GM03348 (cell line): ENCODE measurements at regions not wholly inside any gene's neighbourhood (a gene's known extent, or its start where the extent isn't known, plus 50 kb on each side); places are given as distances from the start of the nearest gene placed in this dataset.
A peak's percentile ranks its signal among the peaks of the same experiment; 100 is the strongest.
"Not testable (repeated sequence)": the region's sequence is repeated elsewhere in the genome, so short reads cannot be mapped to it uniquely, and the experiment has no call there.

Experiments
- DNase-seq: peaks from one replicate; pipeline ENCODE4 v3.0.0; 2012; ENCODE audit warnings: low spot score

DNA sequence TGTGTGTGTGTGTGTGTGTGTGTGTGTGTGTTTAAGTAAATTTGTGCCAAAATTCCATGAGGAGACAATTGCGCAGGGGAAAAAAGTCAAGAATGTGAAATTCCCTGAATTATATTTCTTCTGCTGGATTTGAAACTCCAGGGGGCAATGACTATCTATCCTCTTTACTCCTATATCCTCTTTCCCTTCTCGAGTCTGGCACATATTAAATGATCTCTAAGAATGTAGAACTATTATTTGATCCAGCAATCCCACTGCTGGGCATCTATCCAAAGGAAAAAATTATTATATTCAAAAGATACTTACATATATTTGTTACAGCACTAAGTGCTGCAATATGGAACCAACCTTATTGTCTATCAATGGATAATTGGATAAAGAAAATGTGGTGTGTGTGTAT lies 350.1 kb upstream of the ADAMTS9 start:
- DNase-seq: no peak

DNA sequence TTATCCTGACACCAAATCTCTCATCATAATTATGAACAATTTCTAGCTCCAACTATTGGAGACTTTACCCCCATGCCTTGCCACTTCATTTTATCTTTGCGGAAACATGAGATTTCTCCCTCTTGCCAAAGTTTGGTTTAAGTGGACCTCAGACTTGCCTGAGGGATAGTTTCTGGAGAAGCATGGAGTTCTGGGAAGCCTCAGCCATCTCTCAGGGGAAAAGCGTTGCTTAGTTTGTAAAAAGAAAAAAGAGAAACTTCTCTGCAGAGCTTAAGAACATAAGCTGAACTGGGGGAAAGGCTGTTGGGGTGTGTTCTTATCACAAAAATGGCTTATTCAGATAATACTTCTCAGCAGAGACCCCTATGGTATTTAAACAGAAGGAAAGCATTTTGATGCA lies 347.4 kb upstream of the ADAMTS9 start:
- no peak for DNase-seq

DNA sequence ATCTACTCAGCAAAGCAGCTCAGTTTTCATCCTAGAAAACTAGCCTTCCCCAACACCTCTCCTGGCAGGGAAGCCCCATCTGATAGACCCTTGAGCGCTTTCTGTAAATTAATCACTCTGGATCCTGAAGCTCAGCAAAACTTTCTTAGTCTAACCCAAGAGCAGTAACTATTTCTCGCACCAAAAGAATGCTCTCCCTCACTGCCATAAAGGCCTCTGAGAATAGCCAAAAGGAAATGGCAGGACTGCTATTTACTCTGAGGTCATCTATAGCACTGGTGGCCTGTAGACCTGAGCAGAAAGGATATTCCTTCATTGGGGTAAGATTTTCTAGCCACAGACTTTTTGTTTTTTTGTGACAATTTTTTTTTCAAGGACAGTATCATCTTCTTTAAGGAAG lies 345.8 kb upstream of the ADAMTS9 start:
- DNase-seq: no peak

DNA sequence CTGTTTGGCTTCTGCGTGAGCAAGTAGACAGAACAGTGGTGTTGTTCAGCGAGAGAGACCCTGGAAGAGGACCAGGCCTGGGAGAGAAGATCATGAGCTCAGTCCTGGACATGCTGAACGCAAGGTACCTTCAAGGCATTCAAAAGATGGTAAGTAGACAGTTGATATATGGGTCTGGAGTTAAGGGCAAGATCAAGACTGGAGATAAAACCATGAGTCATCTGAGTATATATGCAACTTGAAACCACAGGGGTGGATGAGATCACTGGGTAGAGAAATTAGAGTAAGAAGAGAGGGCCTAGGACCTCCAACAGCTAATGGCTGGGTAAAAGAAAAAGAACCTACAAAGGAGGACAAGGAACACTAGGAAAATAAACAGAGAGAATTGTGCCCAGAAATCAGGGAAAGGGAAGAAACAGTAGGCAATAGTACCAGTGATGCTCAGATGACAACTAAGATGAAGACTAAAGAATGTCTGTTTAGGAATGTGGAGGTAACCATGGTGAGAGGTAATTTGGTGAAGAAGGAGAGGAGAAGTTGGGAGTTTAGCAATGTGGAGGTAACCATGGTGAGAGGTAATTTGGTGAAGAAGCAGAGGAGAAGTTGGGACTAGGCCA lies 343.2 kb upstream of the ADAMTS9 start:
- peak; percentile 18 for DNase-seq

DNA sequence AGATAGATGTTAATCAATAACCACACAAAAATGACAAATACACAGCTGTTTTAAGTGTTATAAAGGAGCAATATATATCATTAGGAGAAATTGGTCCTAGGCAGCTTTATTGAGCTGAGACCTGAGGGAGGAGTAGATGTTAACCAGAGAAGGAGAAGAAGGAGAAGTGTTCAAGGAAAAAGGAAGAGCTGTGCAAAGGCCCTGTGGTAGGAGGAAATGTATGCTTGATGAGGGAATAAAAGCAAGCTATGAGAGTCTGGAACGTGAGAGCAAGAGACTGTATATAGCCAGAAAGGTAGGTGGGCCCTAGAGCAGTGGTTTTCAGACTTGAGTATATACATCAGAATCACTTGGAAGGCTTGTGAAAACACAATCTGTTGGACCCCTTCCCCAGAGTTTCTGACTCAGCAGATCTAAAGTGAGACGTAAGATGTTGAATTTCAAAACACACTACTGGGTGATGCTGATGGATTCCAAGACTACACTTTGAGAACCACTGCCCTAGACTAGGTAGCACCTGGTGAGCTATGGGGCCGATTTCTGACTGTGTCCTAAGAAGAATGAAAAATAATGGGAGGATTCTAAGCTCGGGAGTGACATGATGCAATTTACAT lies 342.3 kb upstream of the ADAMTS9 start:
- no peak for DNase-seq

DNA sequence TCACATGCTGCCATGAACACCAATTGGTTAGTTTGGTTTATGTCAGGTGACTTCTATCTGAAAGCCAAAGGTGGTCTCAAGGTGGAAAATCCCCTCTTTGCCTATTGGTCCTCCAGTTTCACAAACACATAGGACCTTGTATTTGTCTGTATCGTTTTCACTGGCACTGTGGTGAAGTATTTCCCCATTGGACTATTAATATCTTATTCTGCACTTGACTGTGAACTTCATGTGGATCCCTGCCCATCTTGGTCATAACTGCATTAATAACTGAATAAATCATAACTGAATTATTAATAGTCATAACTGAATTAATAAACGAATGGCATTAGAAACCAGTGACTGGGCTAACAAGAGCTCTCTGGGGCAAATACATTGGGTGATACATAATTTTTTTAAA lies 341.3 kb upstream of the ADAMTS9 start:
- no peak for DNase-seq

DNA sequence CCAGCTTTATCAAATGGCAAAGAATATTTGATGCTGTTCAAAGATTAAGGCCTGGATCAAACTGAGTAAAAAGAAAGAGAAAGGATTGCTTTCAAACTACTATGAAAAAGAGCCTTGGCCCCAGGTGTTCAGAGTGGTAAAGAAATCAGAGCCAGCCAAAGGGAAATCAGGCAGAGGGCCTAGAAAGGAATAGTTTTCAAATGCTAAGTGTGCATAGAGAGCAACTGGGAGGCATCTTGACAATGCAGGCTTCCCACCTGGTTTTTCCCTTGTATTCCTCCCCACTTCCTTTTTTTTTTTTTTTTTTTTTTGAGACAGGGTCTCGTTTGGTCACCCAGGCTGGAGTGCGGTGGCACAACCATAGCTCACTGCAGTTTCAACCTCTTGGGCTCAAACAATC lies 340.2 kb upstream of the ADAMTS9 start:
- no peak for DNase-seq

DNA sequence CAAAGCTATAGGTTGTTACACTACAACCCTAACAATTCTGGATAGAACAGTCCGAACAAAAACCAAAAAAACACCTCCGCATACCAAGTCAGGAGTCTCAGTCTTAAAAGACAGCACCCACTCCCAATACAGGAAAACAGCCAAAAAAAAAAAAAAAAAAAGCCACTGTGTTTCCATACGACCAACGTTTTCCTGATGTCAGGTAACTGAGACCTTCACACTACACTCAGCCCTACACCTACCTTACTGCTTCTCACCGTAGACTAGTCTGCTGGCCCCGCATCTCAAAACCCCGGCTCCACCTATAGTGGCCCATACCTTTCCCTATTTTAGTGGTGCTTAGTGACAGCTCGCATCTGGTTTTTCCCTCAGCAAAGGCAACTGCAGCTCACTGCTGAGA lies 339.5 kb upstream of the ADAMTS9 start:
- DNase-seq: no peak

DNA sequence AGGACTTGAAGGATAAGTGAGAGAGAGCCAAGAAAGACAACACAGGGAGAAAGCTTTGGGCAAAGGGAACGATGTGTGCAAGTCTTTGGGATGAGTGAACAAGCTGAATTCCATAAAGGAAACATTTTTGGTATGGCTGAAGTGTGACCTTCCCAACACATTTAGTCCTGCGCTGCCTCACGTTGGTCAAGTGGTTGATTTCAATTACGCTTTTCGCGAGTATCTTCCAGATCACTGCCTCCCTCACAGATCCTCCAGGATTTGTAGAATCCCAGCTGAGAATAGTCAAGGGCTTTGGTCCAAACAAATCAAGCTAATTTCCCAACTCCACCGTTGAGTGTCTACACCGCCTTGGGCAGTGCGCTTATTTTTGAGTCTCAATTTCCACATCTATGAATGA lies 338.4 kb upstream of the ADAMTS9 start:
- DNase-seq: no peak

DNA sequence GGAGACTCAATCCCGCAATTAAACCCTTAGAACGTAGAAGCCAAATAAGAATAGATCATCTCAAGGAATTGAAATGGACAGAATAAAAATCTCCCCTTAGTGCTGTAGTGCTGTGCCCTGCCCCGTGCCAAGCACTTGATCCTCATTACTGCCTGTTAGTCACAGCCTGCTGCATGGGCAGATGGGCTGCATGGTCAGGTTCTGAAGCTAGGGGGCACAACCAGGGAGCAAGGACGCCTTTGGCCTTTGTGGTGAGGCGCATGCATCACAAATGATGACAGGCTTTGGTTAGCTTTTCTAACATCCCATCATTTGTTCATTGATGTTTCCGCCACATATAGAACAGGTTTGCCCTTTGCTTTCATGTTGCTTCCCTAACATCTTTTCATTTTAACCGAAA lies 336.3 kb upstream of the ADAMTS9 start:
- no peak for DNase-seq

DNA sequence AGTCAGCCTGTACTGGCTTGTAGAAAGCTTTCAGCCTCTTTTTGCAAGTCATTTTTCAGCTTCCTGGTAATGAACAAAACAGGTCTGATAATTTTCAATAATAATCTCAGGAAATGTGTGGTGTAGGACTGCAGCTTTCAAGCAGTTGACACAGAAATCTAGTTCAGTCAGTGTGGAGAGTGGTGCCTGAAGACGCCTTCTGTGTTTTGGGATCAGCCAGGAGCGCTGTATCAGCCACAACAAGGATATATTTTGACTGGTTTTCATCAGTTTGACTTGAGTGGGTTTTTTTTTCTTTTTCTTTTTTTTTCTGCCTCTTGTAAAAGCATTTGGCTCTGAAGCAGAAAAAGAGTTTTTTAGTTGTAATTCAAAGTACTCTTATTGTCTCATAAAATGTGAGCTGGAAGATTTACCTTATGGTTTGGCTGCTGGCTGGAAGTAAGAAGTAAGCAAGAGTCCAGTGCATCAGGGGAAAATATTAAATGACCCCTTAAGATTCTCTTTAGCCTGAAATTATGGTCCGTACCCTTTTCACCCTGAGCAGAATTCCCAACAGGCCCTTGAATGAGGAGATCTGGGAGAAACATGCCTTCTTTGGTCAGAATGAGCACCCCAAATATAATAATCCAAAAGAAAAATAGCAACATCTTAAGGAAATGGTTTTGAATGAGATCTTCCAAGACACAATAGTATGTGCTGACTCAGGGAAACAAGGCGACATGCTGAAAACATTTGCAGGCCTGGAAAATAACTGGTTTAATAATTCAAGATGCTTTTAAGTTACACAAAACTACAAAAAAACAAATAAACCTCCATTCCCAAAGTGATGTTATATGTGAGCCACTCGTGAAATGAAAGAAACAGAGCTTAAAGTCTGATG lies 332.7 kb upstream of the ADAMTS9 start:
- no peak for DNase-seq

DNA sequence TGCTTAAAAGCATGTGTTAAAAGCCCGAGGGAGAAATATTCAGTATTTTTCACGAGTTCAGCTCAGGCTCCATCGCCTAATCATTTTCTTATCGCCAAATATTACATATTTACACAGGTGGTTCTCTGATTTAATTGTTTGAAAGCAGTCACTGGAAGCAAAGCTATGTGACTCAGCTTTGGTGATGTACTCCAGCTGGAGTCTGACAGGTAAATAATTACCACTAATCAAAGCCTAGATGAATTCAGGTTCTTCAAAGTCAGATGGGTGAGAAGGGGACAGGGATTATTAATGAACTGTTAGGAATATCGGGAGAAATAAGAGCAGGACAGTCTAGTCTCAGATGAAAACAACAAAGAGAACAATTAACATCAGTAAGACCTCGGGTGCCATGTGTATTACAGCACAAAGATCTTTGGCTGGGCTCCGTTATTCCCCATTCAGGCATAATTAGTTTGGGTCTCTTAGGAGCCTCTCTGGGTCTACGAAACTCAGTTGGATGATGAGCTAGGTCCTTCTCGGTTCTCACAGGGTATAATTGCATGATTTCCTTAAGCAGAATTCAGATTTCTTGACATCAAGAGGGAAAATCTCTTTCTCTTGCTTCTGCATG lies 331.7 kb upstream of the ADAMTS9 start:
- DNase-seq: no peak

DNA sequence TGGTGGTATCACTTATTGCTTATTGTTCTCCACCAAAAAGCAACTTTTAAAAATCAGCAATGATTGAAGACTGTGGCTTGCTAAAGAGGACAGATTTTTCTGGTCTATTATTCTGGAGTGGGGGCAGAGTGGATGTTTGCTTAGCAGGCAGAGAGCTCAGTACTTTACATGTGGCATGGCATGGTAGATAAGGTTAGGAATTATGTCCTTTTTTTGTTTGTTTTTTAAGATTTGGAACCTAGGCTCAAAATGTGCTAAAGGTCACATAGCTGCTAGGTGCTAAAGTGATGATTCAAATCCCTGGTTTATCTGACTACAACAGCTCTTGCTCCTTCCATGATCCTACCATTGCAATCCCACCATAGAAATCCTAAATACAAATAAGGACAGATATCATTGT lies 331.0 kb upstream of the ADAMTS9 start:
- DNase-seq: no peak

DNA sequence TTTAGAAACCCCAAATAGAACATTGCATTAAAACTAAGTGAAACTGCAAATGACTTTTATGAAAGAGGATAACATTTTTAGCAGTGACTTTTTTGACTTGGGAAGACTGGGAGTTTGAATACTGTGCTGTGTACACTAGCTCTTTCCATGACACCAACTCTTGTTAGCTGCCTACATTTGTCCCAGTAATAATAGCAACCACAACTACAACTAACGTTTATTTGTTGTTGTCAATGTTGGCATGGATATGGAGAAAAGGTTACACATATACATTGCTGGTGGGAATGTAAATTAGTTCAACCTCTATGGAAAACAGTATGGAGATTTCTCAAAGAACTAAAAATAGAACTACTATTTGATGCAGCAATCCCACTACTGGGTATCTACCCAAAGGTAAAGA lies 329.6 kb upstream of the ADAMTS9 start:
- no peak for DNase-seq

DNA sequence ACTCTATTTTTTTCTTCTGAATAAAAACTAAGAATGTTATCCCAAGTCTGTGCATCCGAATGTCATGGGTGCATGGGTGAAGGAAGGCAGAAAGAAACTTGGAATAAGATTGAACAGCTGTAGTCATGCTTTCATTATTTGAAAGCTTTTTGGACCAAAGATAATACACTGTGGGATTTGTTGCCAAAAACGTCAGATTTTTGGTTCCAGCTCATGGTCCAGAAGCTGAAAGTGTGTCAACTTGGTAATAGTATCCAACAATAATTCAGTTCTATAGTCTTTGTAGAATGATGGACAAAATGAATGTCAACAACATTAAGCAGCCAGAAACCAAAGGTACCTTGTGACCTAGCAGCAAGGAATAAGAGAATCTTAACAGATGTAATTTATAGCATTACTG lies 327.9 kb upstream of the ADAMTS9 start:
- no peak for DNase-seq

DNA sequence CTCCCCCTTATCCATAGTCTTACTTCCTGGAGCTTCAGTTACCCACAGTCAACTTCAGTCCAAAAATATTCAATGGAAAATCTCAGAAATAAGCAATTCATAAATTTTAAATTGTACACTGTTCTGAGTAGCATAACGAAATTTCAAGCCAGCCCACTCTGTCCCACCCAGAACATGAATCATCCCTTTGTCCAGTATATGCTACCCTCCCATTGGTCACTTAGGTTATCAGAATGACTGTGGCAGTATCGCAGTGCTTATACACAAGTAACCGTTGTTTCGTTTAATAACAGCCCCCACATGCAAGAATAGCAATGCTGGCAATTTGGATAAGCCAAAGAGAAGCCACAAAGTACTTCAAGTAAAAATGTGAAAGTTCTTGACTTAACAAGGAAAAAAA lies 325.3 kb upstream of the ADAMTS9 start:
- DNase-seq: no peak

DNA sequence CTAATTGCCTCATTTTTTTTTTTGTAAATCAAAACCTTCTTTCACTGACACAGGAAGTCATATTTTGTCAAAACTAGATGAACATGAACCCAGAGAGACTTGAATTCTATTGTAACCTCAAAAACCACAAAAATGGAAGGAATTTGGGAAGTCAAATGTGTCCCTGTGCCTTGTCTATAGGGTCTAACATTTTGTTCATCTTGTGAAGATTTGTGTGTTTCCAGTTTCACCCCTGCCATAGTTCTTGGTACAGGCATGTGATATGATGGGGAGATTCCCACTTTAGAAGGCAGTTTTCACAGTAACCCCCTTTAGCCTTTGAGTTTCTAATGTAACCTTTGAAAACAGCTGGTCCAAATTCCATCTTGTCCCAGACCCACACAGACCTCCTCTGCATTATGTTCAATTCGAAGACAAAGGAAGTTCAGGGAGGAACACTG lies 318.5 kb upstream of the ADAMTS9 start:
- peak; percentile 58 for DNase-seq

DNA sequence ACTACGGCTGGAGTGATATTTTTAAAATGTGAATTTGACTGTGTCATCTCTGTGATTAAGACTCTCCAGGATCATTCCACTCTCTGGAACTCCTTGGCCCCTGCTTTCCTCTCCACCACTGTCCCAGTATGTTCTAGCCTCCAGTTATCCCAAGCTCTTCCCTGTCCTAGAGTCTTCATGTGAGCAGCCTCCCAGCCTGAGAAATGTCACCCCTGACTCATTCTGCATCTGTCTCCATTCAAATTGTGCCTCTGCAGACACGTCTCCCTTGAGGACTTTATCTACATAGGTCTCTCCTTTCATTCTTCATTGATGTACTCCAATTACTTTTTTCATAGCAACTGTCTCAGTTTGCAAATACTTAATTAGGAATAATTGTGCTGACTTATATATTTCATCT lies 317.7 kb upstream of the ADAMTS9 start:
- DNase-seq: peak; percentile 9

DNA sequence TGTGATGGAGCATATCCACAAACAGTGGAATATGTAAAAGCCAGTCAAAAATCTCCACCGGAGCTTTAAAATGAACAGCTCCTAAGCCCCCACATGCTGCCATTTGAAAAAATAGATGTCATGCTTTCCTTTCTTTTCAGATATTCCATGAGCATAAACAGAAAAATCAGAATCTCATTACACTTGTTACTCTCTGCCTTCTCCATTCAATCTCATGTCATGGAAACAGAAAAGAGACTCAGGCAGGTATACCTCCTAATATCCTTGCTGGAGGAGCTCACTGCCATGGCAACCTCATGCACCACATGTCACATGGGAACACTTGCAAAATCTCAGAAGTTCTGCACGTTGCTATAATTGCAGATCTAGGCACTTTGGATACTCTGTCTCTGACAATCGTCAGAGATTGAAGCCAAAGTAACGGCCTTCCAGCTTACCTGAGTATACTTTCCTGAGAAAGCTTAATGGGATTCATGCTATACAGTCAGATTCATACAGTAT lies 317.0 kb upstream of the ADAMTS9 start:
- no peak for DNase-seq

DNA sequence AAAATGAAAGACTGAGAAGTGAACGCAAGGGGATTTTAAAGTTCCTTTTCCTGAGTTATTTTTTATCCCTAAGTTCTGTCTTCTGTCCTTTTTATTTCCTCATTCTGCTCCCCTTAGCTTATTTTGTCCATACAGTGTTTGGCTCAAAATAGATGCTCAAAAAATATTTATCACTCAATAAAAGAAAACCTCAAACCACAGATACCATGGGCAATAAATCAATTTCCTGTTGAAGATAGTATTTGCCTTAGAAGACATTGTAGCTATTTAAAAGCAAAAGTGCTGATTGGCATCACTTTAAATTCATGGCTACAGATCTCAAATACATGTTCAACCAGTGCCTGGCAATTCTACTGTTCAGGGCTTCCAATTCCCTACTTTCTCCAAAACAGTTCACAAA lies 316.5 kb upstream of the ADAMTS9 start:
- peak; percentile 20 for DNase-seq

DNA sequence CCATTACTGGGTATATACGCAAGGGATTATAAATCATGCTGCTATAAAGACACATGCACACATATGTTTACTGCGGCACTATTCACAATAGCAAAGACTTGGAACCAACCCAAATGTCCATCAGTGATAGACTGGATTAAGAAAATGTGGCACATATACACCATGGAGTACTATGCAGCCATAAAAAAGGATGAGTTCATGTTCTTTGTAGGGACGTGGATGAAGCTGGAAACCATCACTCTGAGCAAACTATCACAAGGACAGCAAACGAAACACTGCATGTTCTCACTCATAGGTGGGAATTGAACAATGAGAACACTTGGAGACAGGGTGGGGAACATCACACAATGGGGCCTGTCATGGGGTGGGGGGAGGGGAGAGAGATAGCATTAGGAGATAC lies 313.3 kb upstream of the ADAMTS9 start:
- DNase-seq: not testable (repeated sequence)

DNA sequence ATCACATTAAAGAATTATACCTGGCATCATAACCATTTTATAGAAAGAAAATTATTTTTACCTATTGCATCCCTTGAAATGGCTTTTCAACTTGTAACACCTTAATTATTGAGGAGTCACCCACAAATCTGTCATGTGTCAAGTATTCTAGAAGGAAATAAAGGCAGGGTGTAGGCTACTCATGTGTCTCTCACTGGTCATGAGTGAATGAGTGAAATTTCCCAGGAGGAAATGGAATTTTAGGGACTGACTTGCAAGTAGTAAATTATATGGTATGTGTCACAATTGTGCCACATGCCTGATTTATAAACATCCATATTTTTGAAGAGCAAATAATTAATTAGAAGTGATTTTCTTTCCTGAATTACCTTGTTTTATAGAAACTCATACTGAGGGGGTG lies 310.5 kb upstream of the ADAMTS9 start:
- DNase-seq: no peak
